ENCODE measurements at regions not wholly inside any gene's neighbourhood (a gene's known extent, or its start where the extent isn't known, plus 50 kb on each side); places are given as distances from the start of the nearest gene placed in this dataset.

GRCh38 chr1:182259229-182259872, 132.2 kb downstream of the GLUL start:
- peak overlapping the region; percentile 47 for H2AFZ ChIP-seq (ENCODE audit: control insufficient read depth, low read length)
- FAIRE-seq (peak; percentile 86), DNase-seq (ENCODE audit: low read depth, low spot score) (peak; percentile 11)
- H3K4me2 ChIP-seq (ENCODE audit: control insufficient read depth, extremely low read depth, insufficient read depth, low read depth, low read length), result no peak overlapping the region
- no peak for TF ChIP-seq CTCF (optimal IDR thresholded peaks at IDR 0.05 in 1 of 3, IDR thresholded peaks at IDR 0.05 in 1 of 3, conservative IDR thresholded peaks at IDR 0.05 in 1 of 3; ENCODE audit: extremely low read depth in 1 of 3, insufficient read depth in 2 of 3, low read length in 3 of 3)
- dilution Hi-C loops (cut with MboI; ENCODE audit: extremely low pct_ligation_motif_present, low sequenced_read_pairs), result no loop called here
- peaks cover 7% of the 10 kb centered on the region for H3K4me1 ChIP-seq (ENCODE audit: control insufficient read depth, extremely low read depth, insufficient read depth, low read length)
- H4K20me1 ChIP-seq (ENCODE audit: control insufficient read depth, extremely low read depth, insufficient read depth, low read length), result no peaks in the 10 kb centered on the region
- H3K9ac ChIP-seq (ENCODE audit: control insufficient read depth, extremely low read depth, insufficient read depth, low read length), result no peak overlapping the region
- no peak overlapping the region for H3K4me3 ChIP-seq (ENCODE audit: control insufficient read depth in 2 of 3, extremely low read depth in 1 of 3, insufficient read depth in 2 of 3, low read depth in 1 of 3, low read length in 3 of 3)
- no peaks in the 10 kb centered on the region for H3K9me1 ChIP-seq (ENCODE audit: control insufficient read depth, extremely low read depth, insufficient read depth, low read length)
- no peaks in the 10 kb centered on the region for H3K79me2 ChIP-seq (ENCODE audit: control insufficient read depth, insufficient read depth, low read length)
- H3K27ac ChIP-seq (ENCODE audit: control insufficient read depth, insufficient read depth, low read length), result no peak overlapping the region
- no peaks in the 10 kb centered on the region for H3K9me3 ChIP-seq (ENCODE audit: control insufficient read depth, low read depth, low read length)
- H3K36me3 ChIP-seq (ENCODE audit: control insufficient read depth in 2 of 2, extremely low read depth in 1 of 2, insufficient read depth in 2 of 2, low read length in 2 of 2), result no peaks in the 10 kb centered on the region
- no peaks in the 10 kb centered on the region for H3K27me3 ChIP-seq (ENCODE audit: control insufficient read depth, extremely low read depth, insufficient read depth, low read length)

- Histone ChIP-seq H3K27ac (ENCODE audit: control insufficient read depth, insufficient read depth, low read length) (no peak overlapping the region), H3K4me1 (ENCODE audit: control insufficient read depth, extremely low read depth, insufficient read depth, low read length) (peaks cover 7% of the 10 kb centered on the region), H3K4me3 (ENCODE audit: control insufficient read depth in 2 of 3, extremely low read depth in 1 of 3, insufficient read depth in 2 of 3, low read depth in 1 of 3, low read length in 3 of 3) (no peak overlapping the region), H3K27me3 (ENCODE audit: control insufficient read depth, extremely low read depth, insufficient read depth, low read length) (no peaks in the 10 kb centered on the region), H3K9ac (ENCODE audit: control insufficient read depth, extremely low read depth, insufficient read depth, low read length) (no peak overlapping the region), H3K4me2 (ENCODE audit: control insufficient read depth, extremely low read depth, insufficient read depth, low read depth, low read length) (no peak overlapping the region), H3K79me2 (ENCODE audit: control insufficient read depth, insufficient read depth, low read length) (no peaks in the 10 kb centered on the region), H4K20me1 (ENCODE audit: control insufficient read depth, extremely low read depth, insufficient read depth, low read length) (no peaks in the 10 kb centered on the region), H3K36me3 (ENCODE audit: control insufficient read depth in 2 of 2, extremely low read depth in 1 of 2, insufficient read depth in 2 of 2, low read length in 2 of 2) (no peaks in the 10 kb centered on the region), H3K9me3 (ENCODE audit: control insufficient read depth, low read depth, low read length) (no peaks in the 10 kb centered on the region), H2AFZ (ENCODE audit: control insufficient read depth, low read length) (no peak overlapping the region), H3K9me1 (ENCODE audit: control insufficient read depth, extremely low read depth, insufficient read depth, low read length) (no peaks in the 10 kb centered on the region)
- FAIRE-seq (no peak), DNase-seq (ENCODE audit: low read depth, low spot score) (no peak)
- TF ChIP-seq CTCF (optimal IDR thresholded peaks at IDR 0.05 in 1 of 3, IDR thresholded peaks at IDR 0.05 in 1 of 3, conservative IDR thresholded peaks at IDR 0.05 in 1 of 3; ENCODE audit: extremely low read depth in 1 of 3, insufficient read depth in 2 of 3, low read length in 3 of 3) (no peak), EZH2 (IDR thresholded peaks at IDR 0.05; ENCODE audit: low read length) (no peak)
- dilution Hi-C loops (cut with MboI; ENCODE audit: extremely low pct_ligation_motif_present, low sequenced_read_pairs), result no loop called here
Observed at GRCh38 chr1:182257369-182258063, 134.1 kb downstream of the GLUL start.

All from keratinocyte (primary cell).